SHP77 treated with DMSO at 0.1 percent for 48 hours (cell line): ENCODE measurements at regions not wholly inside any gene's neighbourhood (a gene's known extent, or its start where the extent isn't known, plus 50 kb on each side); places are given as distances from the start of the nearest gene placed in this dataset.
A peak's percentile ranks its signal among the peaks of the same experiment; 100 is the strongest.
"Not testable (repeated sequence)": the region's sequence is repeated elsewhere in the genome, so short reads cannot be mapped to it uniquely, and the experiment has no call there.

Experiments used
- DNase-seq: peaks from one replicate; lab custom pipeline; 2025; lab: John Stamatoyannopoulos, UW

- DNase-seq, result not testable (repeated sequence)
These were observed 995.8 kb downstream of the LTN1 start for GRCh38 chr21:27996906-27997305.

- not testable (repeated sequence) for DNase-seq
These were observed 1007.9 kb downstream of the LTN1 start for GRCh38 chr21:27984663-27985325.

- not testable (repeated sequence) for DNase-seq
These were observed 1012.6 kb upstream of the ADAMTS5 start for GRCh38 chr21:27979446-27979845.

GRCh38 chr21:27975514-27975913 lies 1008.6 kb upstream of the ADAMTS5 start:
- no peak for DNase-seq

GRCh38 chr21:27974152-27974551 lies 1007.3 kb upstream of the ADAMTS5 start:
- not testable (repeated sequence) for DNase-seq

- DNase-seq, result not testable (repeated sequence)
These were observed 1001.4 kb upstream of the ADAMTS5 start for GRCh38 chr21:27968240-27968639.

GRCh38 chr21:27954543-27955165 lies 987.8 kb upstream of the ADAMTS5 start:
- DNase-seq, result no peak

- DNase-seq, result no peak
These were observed 986.6 kb upstream of the ADAMTS5 start for GRCh38 chr21:27953340-27954045.

- DNase-seq, result not testable (repeated sequence)
These were observed 982.2 kb upstream of the ADAMTS5 start for GRCh38 chr21:27949093-27949492.

- not testable (repeated sequence) for DNase-seq
These were observed 963.4 kb upstream of the ADAMTS5 start for GRCh38 chr21:27930108-27930767.

- peak; percentile 9 for DNase-seq
These were observed 962.3 kb upstream of the ADAMTS5 start for GRCh38 chr21:27929179-27929578.

- not testable (repeated sequence) for DNase-seq
These were observed 961.7 kb upstream of the ADAMTS5 start for GRCh38 chr21:27928534-27929115.

- not testable (repeated sequence) for DNase-seq
These were observed 954.5 kb upstream of the ADAMTS5 start for GRCh38 chr21:27921421-27921820.

- DNase-seq, result not testable (repeated sequence)
These were observed 951.1 kb upstream of the ADAMTS5 start for GRCh38 chr21:27917966-27918365.

GRCh38 chr21:27916326-27916725 lies 949.4 kb upstream of the ADAMTS5 start:
- DNase-seq, result not testable (repeated sequence)

- DNase-seq, result not testable (repeated sequence)
These were observed 945.2 kb upstream of the ADAMTS5 start for GRCh38 chr21:27912133-27912532.

- not testable (repeated sequence) for DNase-seq
These were observed 942.6 kb upstream of the ADAMTS5 start for GRCh38 chr21:27909487-27909886.

- not testable (repeated sequence) for DNase-seq
These were observed 941.9 kb upstream of the ADAMTS5 start for GRCh38 chr21:27908816-27909215.

- not testable (repeated sequence) for DNase-seq
These were observed 936.0 kb upstream of the ADAMTS5 start for GRCh38 chr21:27902904-27903303.

GRCh38 chr21:27893619-27894018 lies 926.7 kb upstream of the ADAMTS5 start:
- not testable (repeated sequence) for DNase-seq

- not testable (repeated sequence) for DNase-seq
These were observed 924.6 kb upstream of the ADAMTS5 start for GRCh38 chr21:27891495-27891894.
